Fibroblast of lung (primary cell): ENCODE measurements at regions not wholly inside any gene's neighbourhood (a gene's known extent, or its start where the extent isn't known, plus 50 kb on each side); places are given as distances from the start of the nearest gene placed in this dataset.

ENCODE experiments used
- DNase-seq, 2 donors: peaks; one replicate each; pipeline versions ENCODE4 v3.0.0 to v3.0.0-alpha.2; 2010; ENCODE audit warnings: low read depth in 2 of 2
- H2AFZ ChIP-seq: 2 replicates; pipeline ENCODE4 v1.5.1; 2012; ENCODE audit warnings: low read length, control low read depth, inconsistent platforms
- H3K27ac ChIP-seq: 2 replicates; pipeline ENCODE4 v1.5.1; 2011; ENCODE audit warnings: low read length, control low read depth; ENCODE audit not compliant: insufficient read depth
- H3K27me3 ChIP-seq: 2 replicates; pipeline ENCODE4 v1.5.1; 2011; ENCODE audit warnings: mild to moderate bottlenecking, low read length; ENCODE audit not compliant: control insufficient read depth, insufficient read depth
- H3K36me3 ChIP-seq: 2 replicates; pipeline ENCODE4 v1.5.1; 2011; ENCODE audit warnings: low read length; ENCODE audit not compliant: control insufficient read depth, insufficient read depth
- H3K4me1 ChIP-seq: 2 replicates; pipeline ENCODE4 v1.5.1; 2011; ENCODE audit warnings: low read length; ENCODE audit not compliant: control insufficient read depth, insufficient read depth; ENCODE audit errors: extremely low read depth
- H3K4me2 ChIP-seq: 2 replicates; pipeline ENCODE4 v1.5.1; 2011; ENCODE audit warnings: low read length, control low read depth; ENCODE audit not compliant: insufficient read depth; ENCODE audit errors: extremely low read depth
- H3K4me3 ChIP-seq, 4 experiments: fragments of 200-600 bp in 1 of 4; sonication (generic) in 1 of 4; replicated peaks in 1 of 4; 2 replicates each; pipeline ENCODE4 v1.5.1; 2011 to 2016; ENCODE audit warnings: low read length in 4 of 4, low read depth in 3 of 4, mild to moderate bottlenecking in 3 of 4, control low read depth in 2 of 4, inconsistent platforms in 1 of 4, mixed read lengths in 1 of 4; ENCODE audit not compliant: insufficient read depth in 1 of 4; ENCODE audit errors: control extremely low read depth in 1 of 4
- H3K79me2 ChIP-seq: 2 replicates; pipeline ENCODE4 v1.5.1; 2012; ENCODE audit warnings: mild to moderate bottlenecking, low read length, inconsistent platforms; ENCODE audit not compliant: control insufficient read depth, insufficient read depth
- H3K9ac ChIP-seq: 2 replicates; pipeline ENCODE4 v1.5.1; 2011; ENCODE audit warnings: mild to moderate bottlenecking, low read length, control low read depth; ENCODE audit not compliant: insufficient read depth
- H3K9me3 ChIP-seq: 2 replicates; pipeline ENCODE4 v1.5.1; 2012; ENCODE audit warnings: low read depth, low read length; ENCODE audit not compliant: control insufficient read depth, insufficient read depth
- H4K20me1 ChIP-seq: 2 replicates; pipeline ENCODE4 v1.5.1; 2011; ENCODE audit warnings: low read length; ENCODE audit not compliant: control insufficient read depth, insufficient read depth; ENCODE audit errors: extremely low read depth
- EZH2 ChIP-seq: IDR thresholded peaks from 2 replicates; pipeline ENCODE4 v1.5.1; 2012; ENCODE audit warnings: low read length, control low read depth, mild to moderate bottlenecking; ENCODE audit errors: missing control alignments
- TF ChIP-seq, protein P1 (sequence below), 2 donors: IDR thresholded peaks in 1 of 2; conservative IDR thresholded peaks in 1 of 2; 1 replicate in 1 of 2; 2 replicates in 1 of 2; pipeline ENCODE4 v1.5.1; 2011 to 2012; ENCODE audit warnings: low read length in 2 of 2, control low read depth in 1 of 2, inconsistent platforms in 1 of 2, low read depth in 1 of 2, mild to moderate bottlenecking in 1 of 2

- H3K9me3 ChIP-seq, result no peaks in the 10 kb centered on the region
- H4K20me1 ChIP-seq, result no peaks in the 10 kb centered on the region
- TF ChIP-seq, protein P1, sequence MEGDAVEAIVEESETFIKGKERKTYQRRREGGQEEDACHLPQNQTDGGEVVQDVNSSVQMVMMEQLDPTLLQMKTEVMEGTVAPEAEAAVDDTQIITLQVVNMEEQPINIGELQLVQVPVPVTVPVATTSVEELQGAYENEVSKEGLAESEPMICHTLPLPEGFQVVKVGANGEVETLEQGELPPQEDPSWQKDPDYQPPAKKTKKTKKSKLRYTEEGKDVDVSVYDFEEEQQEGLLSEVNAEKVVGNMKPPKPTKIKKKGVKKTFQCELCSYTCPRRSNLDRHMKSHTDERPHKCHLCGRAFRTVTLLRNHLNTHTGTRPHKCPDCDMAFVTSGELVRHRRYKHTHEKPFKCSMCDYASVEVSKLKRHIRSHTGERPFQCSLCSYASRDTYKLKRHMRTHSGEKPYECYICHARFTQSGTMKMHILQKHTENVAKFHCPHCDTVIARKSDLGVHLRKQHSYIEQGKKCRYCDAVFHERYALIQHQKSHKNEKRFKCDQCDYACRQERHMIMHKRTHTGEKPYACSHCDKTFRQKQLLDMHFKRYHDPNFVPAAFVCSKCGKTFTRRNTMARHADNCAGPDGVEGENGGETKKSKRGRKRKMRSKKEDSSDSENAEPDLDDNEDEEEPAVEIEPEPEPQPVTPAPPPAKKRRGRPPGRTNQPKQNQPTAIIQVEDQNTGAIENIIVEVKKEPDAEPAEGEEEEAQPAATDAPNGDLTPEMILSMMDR (conservative IDR thresholded peaks at IDR 0.05 in 1 of 2, IDR thresholded peaks at IDR 0.05 in 1 of 2; ENCODE audit: low read depth in 1 of 2, low read length in 2 of 2), result no peak
- no peak for TF ChIP-seq EZH2
- H3K36me3 ChIP-seq, result no peaks in the 10 kb centered on the region
- H3K4me3 ChIP-seq, result no peak overlapping the region
- no peak overlapping the region for H3K4me2 ChIP-seq
- H3K79me2 ChIP-seq, result no peaks in the 10 kb centered on the region
- peak in 1 of 2 donors; percentile 62 for DNase-seq
- H3K4me1 ChIP-seq, result no peaks in the 10 kb centered on the region
- no peak overlapping the region for H3K27ac ChIP-seq
- H3K27me3 ChIP-seq, result no peaks in the 10 kb centered on the region
- no peak overlapping the region for H3K9ac ChIP-seq
- no peak overlapping the region for H2AFZ ChIP-seq
These were observed 76.7 kb upstream of the FAM9C start for GRCh38 chrX:13121020-13121555.

DNA sequence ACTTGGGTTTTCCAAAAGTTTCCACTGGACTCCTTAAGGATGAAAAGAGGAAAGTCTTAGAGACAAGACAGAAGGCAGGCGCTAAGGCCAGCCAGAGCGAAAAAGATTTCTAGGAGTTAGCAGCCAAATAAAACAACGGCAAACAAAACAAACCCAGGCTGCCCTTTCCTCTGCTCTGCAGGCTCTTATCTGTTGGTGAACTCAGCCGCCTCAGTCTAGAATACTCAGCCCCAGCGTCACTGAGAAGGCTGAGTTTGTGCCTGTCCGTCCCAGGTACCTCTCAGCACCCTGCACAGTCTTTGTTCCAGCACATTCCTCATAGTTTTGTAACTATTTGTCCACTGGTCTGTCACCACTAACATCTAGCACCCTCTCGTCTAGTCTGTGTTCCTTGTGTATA is 75.6 kb upstream of the FAM9C start:
- H3K4me3 ChIP-seq, result no peak overlapping the region
- no peaks in the 10 kb centered on the region for H4K20me1 ChIP-seq
- H3K79me2 ChIP-seq, result no peaks in the 10 kb centered on the region
- H3K36me3 ChIP-seq, result no peaks in the 10 kb centered on the region
- H3K4me2 ChIP-seq, result peak overlapping the region; percentile 48
- TF ChIP-seq EZH2, result no peak
- TF ChIP-seq, protein P1 (conservative IDR thresholded peaks at IDR 0.05 in 1 of 2, IDR thresholded peaks at IDR 0.05 in 1 of 2; ENCODE audit: low read depth in 1 of 2, low read length in 2 of 2), result no peak
- no peaks in the 10 kb centered on the region for H3K4me1 ChIP-seq
- H3K9ac ChIP-seq, result no peak overlapping the region
- no peak overlapping the region for H2AFZ ChIP-seq
- no peaks in the 10 kb centered on the region for H3K9me3 ChIP-seq
- peak; percentile 33 to 73 for DNase-seq
- H3K27ac ChIP-seq, result peak overlapping the region; percentile 27
- no peaks in the 10 kb centered on the region for H3K27me3 ChIP-seq

DNA sequence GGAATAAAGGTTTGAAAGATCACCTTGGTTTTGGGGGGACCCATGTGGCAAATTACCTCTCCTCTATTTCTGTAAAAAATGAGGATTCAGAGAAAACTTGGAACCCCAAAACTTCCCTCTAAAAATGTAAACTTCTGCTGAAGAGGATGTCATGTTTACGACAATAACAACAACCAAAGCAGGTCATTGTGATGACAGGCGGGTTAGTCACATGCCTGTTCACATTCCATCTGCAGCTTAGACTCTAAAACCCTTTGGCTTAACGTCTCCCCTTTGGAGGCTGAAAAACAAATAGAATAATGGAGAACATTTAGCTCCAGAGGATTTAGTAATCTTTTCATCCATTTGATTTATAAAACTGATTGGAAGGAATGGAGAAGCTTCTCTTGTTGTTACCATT is 75.0 kb upstream of the FAM9C start:
- Histone ChIP-seq H3K4me2 (peak overlapping the region; percentile 48), H4K20me1 (no peaks in the 10 kb centered on the region), H3K79me2 (no peaks in the 10 kb centered on the region), H3K36me3 (no peaks in the 10 kb centered on the region), H3K9ac (no peak overlapping the region), H3K27ac (peak overlapping the region; percentile 27), H3K9me3 (no peaks in the 10 kb centered on the region), H2AFZ (no peak overlapping the region), H3K27me3 (no peaks in the 10 kb centered on the region), H3K4me3 (no peak overlapping the region), H3K4me1 (no peaks in the 10 kb centered on the region)
- DNase-seq, result peak in 1 of 2 donors; percentile 28
- TF ChIP-seq, protein P1 (conservative IDR thresholded peaks at IDR 0.05 in 1 of 2, IDR thresholded peaks at IDR 0.05 in 1 of 2; ENCODE audit: low read depth in 1 of 2, low read length in 2 of 2), result no peak
